Activated T-helper 1 cell treated with anti-CD3 and anti-CD28 coated beads, Interleukin-12 subunit alpha, Interleukin-12 subunit beta, Interleukin-2, Interleukin-4 antibody, amounts not matched to agents 30 ng/mL and 10 ng/mL and 1 ng/mL, durations not matched to agents 14 hours and 24 hours and 36 hours (primary cell): ENCODE measurements at regions not wholly inside any gene's neighbourhood (a gene's known extent, or its start where the extent isn't known, plus 50 kb on each side); places are given as distances from the start of the nearest gene placed in this dataset.
"Not testable (repeated sequence)": the region's sequence is repeated elsewhere in the genome, so short reads cannot be mapped to it uniquely, and the experiment has no call there.

ENCODE experiments used
- DNase-seq: peaks from one replicate; pipeline ENCODE4 v3.0.0; 2021; ENCODE audit warnings: low spot score
- H3K27ac Mint-ChIP-seq: one replicate; pipeline ENCODE4 v1.8.0; 2021; ENCODE audit warnings: mild to moderate bottlenecking, mixed read lengths
- H3K27me3 Mint-ChIP-seq: one replicate; pipeline ENCODE4 v1.8.0; 2022; ENCODE audit warnings: mild to moderate bottlenecking, moderate library complexity, mixed read lengths; ENCODE audit not compliant: insufficient read depth
- H3K36me3 Mint-ChIP-seq: one replicate; pipeline ENCODE4 v1.8.0; 2021; ENCODE audit warnings: low read depth, mixed read lengths
- H3K4me1 Mint-ChIP-seq: one replicate; pipeline ENCODE4 v1.8.0; 2021; ENCODE audit warnings: low read depth, mixed read lengths
- H3K4me3 Mint-ChIP-seq: one replicate; pipeline ENCODE4 v1.8.0; 2021; ENCODE audit warnings: mild to moderate bottlenecking, moderate library complexity, mixed read lengths
- H3K9me3 Mint-ChIP-seq: one replicate; pipeline ENCODE4 v1.8.0; 2021; ENCODE audit warnings: mixed read lengths
- intact Hi-C: fragments of 100-400 bp; cut with micrococcal nuclease; formaldehyde crosslinking; loops from one replicate; pipeline ENCODE4 v1.15.1; 2024

- no peaks in the 10 kb centered on the region for H3K36me3 Mint-ChIP-seq
- DNase-seq = no peak
- H3K4me1 Mint-ChIP-seq = no peaks in the 10 kb centered on the region
- H3K9me3 Mint-ChIP-seq = no peaks in the 10 kb centered on the region
- H3K27ac Mint-ChIP-seq = no peak overlapping the region
- no peaks in the 10 kb centered on the region for H3K27me3 Mint-ChIP-seq
- H3K4me3 Mint-ChIP-seq = no peak overlapping the region
- intact Hi-C loops = no loop called here
Observed at GRCh38 chr2:198587741-198588140, 783.3 kb downstream of the PLCL1 start.

DNA sequence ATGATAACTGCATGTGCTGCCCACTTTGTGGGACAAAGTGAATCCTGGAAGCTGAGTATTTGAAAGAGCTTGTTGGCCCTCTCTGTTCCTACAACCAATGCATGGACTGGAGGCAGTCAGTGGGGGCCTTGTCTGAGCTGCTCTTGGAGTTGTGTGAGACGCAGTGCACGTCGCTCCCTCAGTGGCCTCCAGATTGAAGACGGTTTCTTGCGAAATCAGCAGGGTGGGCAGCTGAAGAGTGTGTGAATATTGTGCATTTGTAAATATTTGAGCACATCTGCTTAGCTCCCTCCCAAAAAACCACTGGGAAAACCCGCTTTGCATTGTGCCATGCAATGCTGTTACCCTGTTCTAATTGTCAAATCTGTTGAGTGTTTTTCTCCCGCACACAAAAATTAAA, 782.8 kb downstream of the PLCL1 start:
- H3K9me3 Mint-ChIP-seq = no peaks in the 10 kb centered on the region
- intact Hi-C loops = no loop called here
- no peak overlapping the region for H3K27ac Mint-ChIP-seq
- H3K4me3 Mint-ChIP-seq = no peak overlapping the region
- no peaks in the 10 kb centered on the region for H3K27me3 Mint-ChIP-seq
- no peaks in the 10 kb centered on the region for H3K4me1 Mint-ChIP-seq
- no peaks in the 10 kb centered on the region for H3K36me3 Mint-ChIP-seq
- DNase-seq = no peak

GRCh38 chr2:198571393-198571792, 767.0 kb downstream of the PLCL1 start:
- Mint-ChIP-seq H3K9me3 (no peaks in the 10 kb centered on the region), H3K4me1 (no peaks in the 10 kb centered on the region), H3K36me3 (no peaks in the 10 kb centered on the region), H3K27ac (no peak overlapping the region), H3K27me3 (no peaks in the 10 kb centered on the region), H3K4me3 (no peak overlapping the region)
- intact Hi-C loops = no loop called here
- no peak for DNase-seq

DNA sequence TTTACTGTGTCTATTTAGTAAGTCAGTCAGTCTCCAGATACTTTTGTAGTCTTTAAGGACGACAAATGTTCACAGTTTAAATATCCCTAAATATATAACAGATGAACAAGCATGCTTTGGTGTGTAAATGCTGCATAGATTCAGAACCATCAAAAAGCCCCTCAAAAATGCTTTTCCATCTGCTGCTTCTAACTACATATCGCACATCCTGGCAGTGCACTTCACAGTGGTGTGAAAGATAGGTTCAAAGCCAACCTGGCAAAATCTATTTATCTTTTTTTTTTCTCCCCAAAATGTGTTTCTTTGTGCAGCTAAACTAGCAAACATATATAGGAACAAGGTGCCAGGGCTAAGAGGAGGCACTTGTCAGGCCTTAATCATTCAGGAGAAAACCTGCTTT, 753.8 kb downstream of the PLCL1 start:
- Mint-ChIP-seq H3K4me3 (no peak overlapping the region), H3K9me3 (no peaks in the 10 kb centered on the region), H3K36me3 (no peaks in the 10 kb centered on the region), H3K27ac (no peak overlapping the region), H3K4me1 (no peaks in the 10 kb centered on the region), H3K27me3 (no peaks in the 10 kb centered on the region)
- intact Hi-C loops = no loop called here
- DNase-seq = no peak

DNA sequence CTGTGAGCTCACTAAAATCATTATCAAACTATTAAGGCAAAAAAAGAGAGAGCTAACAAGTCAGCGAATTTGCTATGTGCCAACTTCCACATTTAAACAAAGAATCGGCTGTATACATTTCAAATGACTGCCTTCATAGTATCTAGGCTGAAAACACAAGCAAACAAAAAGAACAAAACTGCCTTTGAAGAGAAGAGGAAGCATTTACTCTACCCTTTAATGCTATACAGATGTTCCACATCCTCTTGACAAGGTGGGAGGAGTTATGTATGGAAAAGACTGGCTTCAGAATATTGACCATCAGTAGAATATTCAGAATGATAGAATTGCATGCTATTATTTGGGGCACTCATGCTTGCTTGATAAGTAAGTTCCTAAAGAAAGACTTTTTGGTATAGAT, 741.7 kb downstream of the PLCL1 start:
- no peaks in the 10 kb centered on the region for H3K27me3 Mint-ChIP-seq
- no peaks in the 10 kb centered on the region for H3K9me3 Mint-ChIP-seq
- H3K4me3 Mint-ChIP-seq = no peak overlapping the region
- intact Hi-C loops = no loop called here
- no peaks in the 10 kb centered on the region for H3K36me3 Mint-ChIP-seq
- H3K4me1 Mint-ChIP-seq = no peaks in the 10 kb centered on the region
- no peak for DNase-seq
- no peak overlapping the region for H3K27ac Mint-ChIP-seq

DNA sequence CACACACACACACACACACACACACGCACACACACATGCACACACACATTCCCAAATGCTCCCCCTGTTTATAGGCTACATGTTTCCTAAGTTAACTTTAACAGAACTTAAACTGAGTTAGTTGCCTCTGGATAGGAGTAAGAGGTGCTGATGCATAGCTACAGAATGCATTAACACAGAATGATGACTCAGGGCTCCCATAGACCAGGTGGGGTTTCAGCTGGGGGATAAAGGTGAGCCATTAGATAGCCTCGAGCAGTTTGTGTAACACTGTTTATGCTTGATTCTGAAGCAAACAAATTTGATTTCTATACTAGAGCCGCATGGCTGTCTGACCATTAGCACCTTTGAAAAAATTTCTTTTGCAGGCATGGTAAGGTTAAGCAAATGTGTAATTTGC, 741.0 kb downstream of the PLCL1 start:
- no peak for DNase-seq

GRCh38 chr2:198544461-198544860, 740.1 kb downstream of the PLCL1 start:
- intact Hi-C loops = no loop called here
- H3K36me3 Mint-ChIP-seq = no peaks in the 10 kb centered on the region

More for the DNA sequence above, 741.0 kb downstream of the PLCL1 start:
- no peaks in the 10 kb centered on the region for H3K27me3 Mint-ChIP-seq
- no peaks in the 10 kb centered on the region for H3K4me1 Mint-ChIP-seq
- H3K4me3 Mint-ChIP-seq = no peak overlapping the region
- no peaks in the 10 kb centered on the region for H3K9me3 Mint-ChIP-seq
- H3K27ac Mint-ChIP-seq = no peak overlapping the region
- H3K36me3 Mint-ChIP-seq = no peaks in the 10 kb centered on the region
- intact Hi-C loops = no loop called here

GRCh38 chr2:198534756-198535155, 730.4 kb downstream of the PLCL1 start:
- H3K36me3 Mint-ChIP-seq = no peaks in the 10 kb centered on the region
- no peaks in the 10 kb centered on the region for H3K9me3 Mint-ChIP-seq
- H3K4me3 Mint-ChIP-seq = no peak overlapping the region
- intact Hi-C loops = no loop called here
- H3K4me1 Mint-ChIP-seq = no peaks in the 10 kb centered on the region
- DNase-seq = no peak
- H3K27ac Mint-ChIP-seq = no peak overlapping the region
- H3K27me3 Mint-ChIP-seq = no peaks in the 10 kb centered on the region

More at GRCh38 chr2:198544461-198544860, 740.1 kb downstream of the PLCL1 start:
- no peaks in the 10 kb centered on the region for H3K4me1 Mint-ChIP-seq
- H3K27me3 Mint-ChIP-seq = no peaks in the 10 kb centered on the region
- H3K4me3 Mint-ChIP-seq = no peak overlapping the region
- no peak for DNase-seq
- no peaks in the 10 kb centered on the region for H3K9me3 Mint-ChIP-seq
- no peak overlapping the region for H3K27ac Mint-ChIP-seq

GRCh38 chr2:198525211-198525969, 721.0 kb downstream of the PLCL1 start:
- no peaks in the 10 kb centered on the region for H3K27me3 Mint-ChIP-seq
- no peak for DNase-seq
- no peaks in the 10 kb centered on the region for H3K4me1 Mint-ChIP-seq
- H3K4me3 Mint-ChIP-seq = no peak overlapping the region
- intact Hi-C loops = no loop called here
- no peaks in the 10 kb centered on the region for H3K9me3 Mint-ChIP-seq
- no peaks in the 10 kb centered on the region for H3K36me3 Mint-ChIP-seq
- H3K27ac Mint-ChIP-seq = no peak overlapping the region

DNA sequence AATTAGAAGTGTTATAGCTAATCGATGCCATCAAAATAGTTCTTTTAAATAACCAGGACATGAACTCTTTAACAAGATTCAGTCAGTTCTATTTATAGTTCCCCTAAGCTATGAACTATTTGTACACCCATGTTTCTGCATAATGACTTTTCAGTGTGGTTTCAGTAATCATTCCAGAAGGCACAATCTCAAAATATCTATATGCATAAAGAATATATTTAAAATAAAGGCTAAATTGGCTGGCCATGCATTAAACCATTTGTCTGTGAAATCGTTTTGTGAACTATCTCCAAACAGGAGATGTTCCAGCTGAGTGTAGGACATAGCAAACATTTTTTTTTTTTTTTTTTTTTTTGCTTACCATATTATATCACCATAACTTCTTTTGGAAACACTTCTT, 719.3 kb downstream of the PLCL1 start:
- no peaks in the 10 kb centered on the region for H3K4me1 Mint-ChIP-seq
- intact Hi-C loops = no loop called here
- no peak overlapping the region for H3K4me3 Mint-ChIP-seq
- no peak overlapping the region for H3K27ac Mint-ChIP-seq
- no peaks in the 10 kb centered on the region for H3K36me3 Mint-ChIP-seq
- no peaks in the 10 kb centered on the region for H3K27me3 Mint-ChIP-seq
- DNase-seq = no peak
- no peaks in the 10 kb centered on the region for H3K9me3 Mint-ChIP-seq

DNA sequence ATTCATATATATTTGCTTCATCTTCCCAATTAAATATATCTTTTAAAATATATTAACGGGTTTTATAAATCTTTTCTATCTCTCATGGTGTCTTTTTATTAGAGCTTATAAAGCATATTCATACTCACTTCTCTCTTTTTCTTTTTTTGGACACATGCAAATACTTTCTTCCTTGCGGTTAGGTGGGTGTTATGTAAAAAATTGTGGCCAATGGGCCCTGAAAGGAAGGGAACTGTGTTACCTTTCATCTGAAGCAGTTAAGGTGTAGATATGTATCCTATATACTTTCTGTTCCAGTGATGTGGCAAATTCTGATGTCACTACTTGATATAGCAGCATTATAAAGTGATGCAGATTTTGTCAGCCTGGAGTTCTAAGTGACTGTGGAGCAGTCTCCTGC, 714.5 kb downstream of the PLCL1 start:
- H3K27ac Mint-ChIP-seq = no peak overlapping the region

GRCh38 chr2:198517976-198518375, 713.6 kb downstream of the PLCL1 start:
- Mint-ChIP-seq H3K36me3 (no peaks in the 10 kb centered on the region), H3K4me1 (no peaks in the 10 kb centered on the region), H3K27ac (no peak overlapping the region), H3K9me3 (no peaks in the 10 kb centered on the region), H3K27me3 (no peaks in the 10 kb centered on the region), H3K4me3 (no peak overlapping the region)
- intact Hi-C loops = no loop called here
- DNase-seq = no peak

More for the DNA sequence above, 714.5 kb downstream of the PLCL1 start:
- intact Hi-C loops = no loop called here
- Mint-ChIP-seq H3K36me3 (no peaks in the 10 kb centered on the region), H3K27me3 (no peaks in the 10 kb centered on the region), H3K4me1 (no peaks in the 10 kb centered on the region), H3K4me3 (no peak overlapping the region), H3K9me3 (no peaks in the 10 kb centered on the region)
- no peak for DNase-seq

DNA sequence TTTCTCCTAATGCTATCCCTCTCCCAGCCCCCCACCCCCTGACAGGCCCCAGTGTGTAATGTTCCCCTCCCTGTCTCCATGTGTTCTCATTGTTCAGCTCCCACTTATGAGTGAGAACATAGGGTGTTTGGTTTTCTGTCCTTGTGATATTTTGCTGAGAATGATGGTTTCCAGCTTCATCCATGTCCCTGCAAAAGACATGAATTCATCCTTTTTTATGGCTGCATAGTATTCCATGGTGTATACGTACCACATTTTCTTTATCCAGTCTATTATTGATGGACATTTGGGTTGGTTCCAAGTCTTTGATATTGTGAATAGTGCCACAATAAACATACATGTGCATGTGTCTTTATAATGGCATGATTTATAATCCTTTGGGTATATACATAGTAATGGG, 704.2 kb downstream of the PLCL1 start:
- intact Hi-C loops, H3K27me3 Mint-ChIP-seq, H3K4me1 Mint-ChIP-seq, H3K27ac Mint-ChIP-seq, H3K9me3 Mint-ChIP-seq, H3K4me3 Mint-ChIP-seq, H3K36me3 Mint-ChIP-seq, DNase-seq: not testable (repeated sequence)

GRCh38 chr2:198499539-198499938, 695.1 kb downstream of the PLCL1 start:
- Mint-ChIP-seq H3K9me3 (no peaks in the 10 kb centered on the region), H3K4me1 (no peaks in the 10 kb centered on the region), H3K27ac (no peak overlapping the region), H3K36me3 (no peaks in the 10 kb centered on the region), H3K4me3 (no peak overlapping the region), H3K27me3 (no peaks in the 10 kb centered on the region)
- no peak for DNase-seq
- intact Hi-C loops = no loop called here
